SK-N-SH (cell line): ENCODE measurements at regions not wholly inside any gene's neighbourhood (a gene's known extent, or its start where the extent isn't known, plus 50 kb on each side); places are given as distances from the start of the nearest gene placed in this dataset.

Source experiments
- CTCF ChIA-PET: fragments of 300-600, 350-600 bp; formaldehyde crosslinking; extraction: SDS; loops from one replicate; lab custom pipeline; 2021; lab: Yijun Ruan, JAX
- POLR2A ChIA-PET: fragments of 350-600 bp; sonication (Branson Sonifier 250); formaldehyde crosslinking; extraction: SDS; loops from one replicate; lab custom pipeline; 2020; ENCODE audit warnings: antibody characterized with exemption, inconsistent platforms; lab: Yijun Ruan, JAX
- DNase-seq: peaks from one replicate; pipeline ENCODE4 v3.0.0; 2012
- H2AFZ ChIP-seq: fragments of 200-600 bp; sonication (generic); 2 replicates; pipeline ENCODE4 v1.8.1; 2016; ENCODE audit warnings: antibody characterized with exemption, mild to moderate bottlenecking, low read depth
- H3F3A ChIP-seq: fragments of 200-600 bp; sonication (generic); replicated peaks from 2 replicates; pipeline ENCODE3; 2016; ENCODE audit warnings: antibody characterized with exemption, mild to moderate bottlenecking; ENCODE audit not compliant: insufficient read depth
- H3K27ac ChIP-seq, 2 experiments: fragments of 200-500 bp in 1 of 2; fragments of 200-600 bp in 1 of 2; sonication (Bioruptor generic) in 1 of 2; sonication (generic), shearing (Covaris generic) in 1 of 2; 2 replicates each; pipeline versions ENCODE4 v1.5.1 to v1.6.1; 2014 to 2016; ENCODE audit warnings: low read depth in 2 of 2, inconsistent platforms in 1 of 2, low read length in 1 of 2, mild to moderate bottlenecking in 1 of 2, mixed read lengths in 1 of 2
- H3K27me3 ChIP-seq: fragments of 200-600 bp; sonication (generic), shearing (Covaris generic); 2 replicates; pipeline ENCODE4 v1.6.1; 2016; ENCODE audit warnings: mixed run types; ENCODE audit not compliant: insufficient read depth
- H3K36me3 ChIP-seq, 2 experiments: fragments of 200-500 bp in 1 of 2; fragments of 200-600 bp in 1 of 2; sonication (Bioruptor generic) in 1 of 2; sonication (generic) in 1 of 2; replicated peaks in 1 of 2; 2 replicates each; pipeline versions ENCODE3 to v1.5.1; 2014 to 2016; ENCODE audit warnings: low read length in 1 of 2, mild to moderate bottlenecking in 1 of 2; ENCODE audit not compliant: insufficient read depth in 2 of 2, control insufficient read depth in 1 of 2
- H3K4me1 ChIP-seq, 2 experiments: fragments of 200-500 bp in 1 of 2; fragments of 200-600 bp in 1 of 2; sonication (Bioruptor generic) in 1 of 2; sonication (generic), shearing (Covaris generic) in 1 of 2; 2 replicates each; pipeline versions ENCODE4 v1.5.1 to v1.6.1; 2014 to 2016; ENCODE audit warnings: low read depth in 1 of 2, low read length in 1 of 2, mixed run types in 1 of 2; ENCODE audit not compliant: insufficient read depth in 2 of 2, control insufficient read depth in 1 of 2
- H3K4me2 ChIP-seq: fragments of 200-600 bp; sonication (generic), shearing (Covaris generic); 2 replicates; pipeline ENCODE4 v1.6.1; 2017; ENCODE audit warnings: mixed run types
- H3K4me3 ChIP-seq, 2 experiments: fragments of 200-500 bp in 1 of 2; fragments of 200-600 bp in 1 of 2; sonication (Bioruptor generic) in 1 of 2; sonication (generic), shearing (Covaris generic) in 1 of 2; 2 replicates each; pipeline versions ENCODE4 v1.5.1 to v1.8.1; 2014 to 2016; ENCODE audit warnings: low read depth in 2 of 2, inconsistent platforms in 1 of 2, low read length in 1 of 2, mild to moderate bottlenecking in 1 of 2, mixed read lengths in 1 of 2, moderate library complexity in 1 of 2
- H3K79me2 ChIP-seq: fragments of 200-600 bp; sonication (generic); 2 replicates; pipeline ENCODE4 v1.8.1; 2017; ENCODE audit warnings: mild to moderate bottlenecking; ENCODE audit not compliant: insufficient read depth
- H3K9ac ChIP-seq: fragments of 200-600 bp; sonication (generic); 2 replicates; pipeline ENCODE4 v1.6.1; 2017; ENCODE audit warnings: mixed run types
- H3K9me2 ChIP-seq: fragments of 200-600 bp; sonication (generic); 2 replicates; pipeline ENCODE4 v1.6.1; 2017; ENCODE audit warnings: mixed run types
- H3K9me3 ChIP-seq: fragments of 200-600 bp; sonication (generic); 2 replicates; pipeline ENCODE4 v1.6.1; 2017; ENCODE audit warnings: mixed run types, mild to moderate bottlenecking, moderate library complexity
- H4K20me1 ChIP-seq: fragments of 200-600 bp; sonication (generic); 2 replicates; pipeline ENCODE4 v1.6.1; 2017; ENCODE audit warnings: mild to moderate bottlenecking, mixed run types; ENCODE audit not compliant: insufficient read depth
- CHD2 ChIP-seq: fragments of 150-350 bp; IDR thresholded peaks from 2 replicates; pipeline ENCODE4 v1.6.1; 2018; ENCODE audit warnings: low read length; ENCODE audit not compliant: partially characterized antibody
- CTCF ChIP-seq: fragments of 200-600 bp; sonication (generic); IDR thresholded peaks from 2 replicates; pipeline ENCODE4 v1.6.1; 2017; ENCODE audit warnings: antibody characterized with exemption, mild to moderate bottlenecking, moderate library complexity
- EP300 ChIP-seq, 2 experiments: IDR thresholded peaks; 2 replicates each; pipeline versions ENCODE4 v1.4.0 to v1.6.1; 2012; ENCODE audit warnings: borderline replicate concordance in 1 of 2, low read depth in 1 of 2, low read length in 1 of 2
- FOSL2 ChIP-seq: IDR thresholded peaks from 2 replicates; pipeline ENCODE4 v1.4.0; 2012; ENCODE audit warnings: low read depth, mild to moderate bottlenecking, moderate library complexity, borderline replicate concordance
- FOXM1 ChIP-seq: IDR thresholded peaks from 2 replicates; pipeline ENCODE4 v1.4.0; 2012; ENCODE audit warnings: low read depth, mild to moderate bottlenecking
- MXI1 ChIP-seq: IDR thresholded peaks from 2 replicates; pipeline ENCODE4 v1.6.1; 2012; ENCODE audit warnings: mild to moderate bottlenecking, low read depth, low read length, improper control_type of control experiment
- NRF1 ChIP-seq: IDR thresholded peaks from 2 replicates; pipeline ENCODE4 v1.6.1; 2012; ENCODE audit warnings: low read depth, mild to moderate bottlenecking, low read length
- PBX3 ChIP-seq: IDR thresholded peaks from 2 replicates; pipeline ENCODE4; 2012
- RCOR1 ChIP-seq: fragments of 150-350 bp; IDR thresholded peaks from 2 replicates; pipeline ENCODE4 v1.6.1; 2017; ENCODE audit warnings: antibody characterized with exemption, low read length
- REST ChIP-seq: IDR thresholded peaks from 2 replicates; pipeline ENCODE4 v1.6.1; 2012; ENCODE audit warnings: mild to moderate bottlenecking, low read depth, low read length, moderate library complexity
- RFX5 ChIP-seq: IDR thresholded peaks from 2 replicates; pipeline ENCODE4 v1.6.1; 2012; ENCODE audit warnings: mild to moderate bottlenecking, improper control_type of control experiment, low read length
- RXRA ChIP-seq: IDR thresholded peaks from 2 replicates; pipeline ENCODE4 v1.4.0; 2012; ENCODE audit warnings: low read depth, mild to moderate bottlenecking, borderline replicate concordance
- SMC3 ChIP-seq: IDR thresholded peaks from 2 replicates; pipeline ENCODE4 v1.6.1; 2012; ENCODE audit warnings: low read depth, low read length, improper control_type of control experiment
- TAF1 ChIP-seq: IDR thresholded peaks from 2 replicates; pipeline ENCODE4 v1.6.1; 2012; ENCODE audit warnings: low read depth, mild to moderate bottlenecking, low read length, moderate library complexity, borderline replicate concordance
- TEAD4 ChIP-seq: IDR thresholded peaks from 2 replicates; pipeline ENCODE4 v1.4.0; 2012; ENCODE audit warnings: mild to moderate bottlenecking, borderline replicate concordance; ENCODE audit not compliant: insufficient read depth
- ZBTB33 ChIP-seq: IDR thresholded peaks from 2 replicates; pipeline ENCODE4 v1.4.0; 2012; ENCODE audit warnings: low read depth, borderline replicate concordance
- WGBS: methylation state at CpG from one replicate; pipeline ENCODE4 v1.1.6; 2017; ENCODE audit warnings: low lambda C conversion rate; 5-methylcytosine and 5-hydroxymethylcytosine counted together

GRCh38 chr10:23675585-23675984, 236.7 kb downstream of the OTUD1 start:
- no peak for DNase-seq
- TF ChIP-seq TAF1 (no peak), NRF1 (no peak), CTCF (no peak), RCOR1 (no peak), RXRA (no peak), FOXM1 (no peak), ZBTB33 (no peak), RFX5 (no peak), MXI1 (no peak), REST (no peak), TEAD4 (no peak), EP300 (IDR thresholded peaks at IDR 0.05; ENCODE audit: borderline replicate concordance in 1 of 2, low read depth in 1 of 2, low read length in 1 of 2) (no peak), PBX3 (no peak), SMC3 (no peak), CHD2 (no peak), FOSL2 (no peak)
- 20% methylated on average over 2 of the region's 2 CpGs for whole genome bisulfite sequencing
- no peak overlapping the region for H3K9ac ChIP-seq
- no peaks in the 10 kb centered on the region for H3K27me3 ChIP-seq
- H3F3A ChIP-seq: no peaks in the 10 kb centered on the region
- H3K4me1 ChIP-seq: no peaks in the 10 kb centered on the region
- no peak overlapping the region for H3K4me2 ChIP-seq
- ChIA-PET CTCF (no interaction called here), POLR2A (no interaction called here)
- H2AFZ ChIP-seq: no peak overlapping the region
- H3K9me3 ChIP-seq: no peaks in the 10 kb centered on the region
- H3K36me3 ChIP-seq: no peaks in the 10 kb centered on the region
- H3K27ac ChIP-seq: no peak overlapping the region
- no peaks in the 10 kb centered on the region for H3K79me2 ChIP-seq
- no peaks in the 10 kb centered on the region for H3K9me2 ChIP-seq
- no peak overlapping the region for H3K4me3 ChIP-seq
- H4K20me1 ChIP-seq: no peaks in the 10 kb centered on the region
